ENCODE measurements at regions not wholly inside any gene's neighbourhood (a gene's known extent, or its start where the extent isn't known, plus 50 kb on each side); places are given as distances from the start of the nearest gene placed in this dataset.
"Not testable (repeated sequence)": the region's sequence is repeated elsewhere in the genome, so short reads cannot be mapped to it uniquely, and the experiment has no call there.

GRCh38 chr15:30761365-30761764 is 135.4 kb downstream of the ARHGAP11B start:
- not testable (repeated sequence) for DNase-seq

GRCh38 chr15:30769390-30770124 is 134.2 kb upstream of the FAN1 start:
- peak; percentile 48 for DNase-seq

- no peak for DNase-seq
These were observed 133.0 kb upstream of the FAN1 start for GRCh38 chr15:30770759-30771158.

GRCh38 chr15:30783019-30783418 is 120.7 kb upstream of the FAN1 start:
- DNase-seq, result no peak

GRCh38 chr15:30788595-30788994 is 115.1 kb upstream of the FAN1 start:
- DNase-seq, result no peak

- peak; percentile 11 for DNase-seq
These were observed 112.2 kb upstream of the FAN1 start for GRCh38 chr15:30791239-30792175.

- DNase-seq, result not testable (repeated sequence)
These were observed 110.9 kb upstream of the FAN1 start for GRCh38 chr15:30792843-30793242.

GRCh38 chr15:30794388-30794787 is 109.3 kb upstream of the FAN1 start:
- DNase-seq, result no peak

- DNase-seq, result peak; percentile 42
These were observed 104.2 kb upstream of the FAN1 start for GRCh38 chr15:30799565-30799964.

GRCh38 chr15:30801140-30801895 is 102.4 kb upstream of the FAN1 start:
- peak; percentile 85 for DNase-seq

GRCh38 chr15:30802001-30802400 is 101.7 kb upstream of the FAN1 start:
- not testable (repeated sequence) for DNase-seq

- not testable (repeated sequence) for DNase-seq
These were observed 100.0 kb upstream of the FAN1 start for GRCh38 chr15:30803703-30804102.

- DNase-seq, result no peak
These were observed 87.3 kb upstream of the FAN1 start for GRCh38 chr15:30816430-30816829.

- peak; percentile 87 for DNase-seq
These were observed 80.5 kb upstream of the FAN1 start for GRCh38 chr15:30823068-30823813.

GRCh38 chr15:30824518-30825195 is 79.1 kb upstream of the FAN1 start:
- DNase-seq, result no peak

GRCh38 chr15:30827625-30828303 is 76.0 kb upstream of the FAN1 start:
- no peak for DNase-seq

GRCh38 chr15:30828304-30828639 is 75.4 kb upstream of the FAN1 start:
- not testable (repeated sequence) for DNase-seq

GRCh38 chr15:30830961-30831360 is 72.8 kb upstream of the FAN1 start:
- DNase-seq, result no peak

- DNase-seq, result not testable (repeated sequence)
These were observed 70.3 kb upstream of the FAN1 start for GRCh38 chr15:30833379-30833778.

- not testable (repeated sequence) for DNase-seq
These were observed 62.1 kb upstream of the FAN1 start for GRCh38 chr15:30841639-30842038.

GRCh38 chr15:30842798-30843472 is 60.8 kb upstream of the FAN1 start:
- DNase-seq, result not testable (repeated sequence)

Data from COR-L47 (cell line).